ENCODE measurements at regions not wholly inside any gene's neighbourhood (a gene's known extent, or its start where the extent isn't known, plus 50 kb on each side); places are given as distances from the start of the nearest gene placed in this dataset.

DNA sequence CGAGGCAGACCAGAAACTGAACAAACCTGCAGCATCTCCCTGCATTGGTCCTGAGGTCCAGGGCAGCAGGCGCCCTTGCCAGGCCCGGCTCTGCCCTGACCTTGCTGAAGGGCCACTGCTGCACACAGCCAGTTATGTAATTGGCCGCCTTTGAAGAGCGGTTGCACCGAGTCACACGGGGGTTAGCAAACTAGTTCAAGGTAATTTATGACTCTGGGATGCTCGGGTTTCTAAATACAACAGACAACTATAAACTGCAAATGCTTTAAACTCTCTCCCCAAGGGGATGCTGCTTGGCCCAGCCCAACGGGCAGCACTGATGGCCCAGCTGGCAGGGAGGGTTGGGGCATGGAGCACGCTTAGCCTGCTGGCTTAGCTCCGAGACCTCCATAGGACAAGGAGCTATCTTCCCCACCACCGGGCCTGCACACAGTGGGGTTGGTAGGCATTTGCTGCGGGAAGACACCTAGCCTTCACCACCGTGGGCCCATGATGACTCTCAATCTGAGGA is 60.3 kb upstream of the IQSEC1 start:
- no peaks in the 10 kb centered on the region for H3K9me3 ChIP-seq
- H3K4me1 ChIP-seq: no peaks in the 10 kb centered on the region
- TF ChIP-seq, protein P1, sequence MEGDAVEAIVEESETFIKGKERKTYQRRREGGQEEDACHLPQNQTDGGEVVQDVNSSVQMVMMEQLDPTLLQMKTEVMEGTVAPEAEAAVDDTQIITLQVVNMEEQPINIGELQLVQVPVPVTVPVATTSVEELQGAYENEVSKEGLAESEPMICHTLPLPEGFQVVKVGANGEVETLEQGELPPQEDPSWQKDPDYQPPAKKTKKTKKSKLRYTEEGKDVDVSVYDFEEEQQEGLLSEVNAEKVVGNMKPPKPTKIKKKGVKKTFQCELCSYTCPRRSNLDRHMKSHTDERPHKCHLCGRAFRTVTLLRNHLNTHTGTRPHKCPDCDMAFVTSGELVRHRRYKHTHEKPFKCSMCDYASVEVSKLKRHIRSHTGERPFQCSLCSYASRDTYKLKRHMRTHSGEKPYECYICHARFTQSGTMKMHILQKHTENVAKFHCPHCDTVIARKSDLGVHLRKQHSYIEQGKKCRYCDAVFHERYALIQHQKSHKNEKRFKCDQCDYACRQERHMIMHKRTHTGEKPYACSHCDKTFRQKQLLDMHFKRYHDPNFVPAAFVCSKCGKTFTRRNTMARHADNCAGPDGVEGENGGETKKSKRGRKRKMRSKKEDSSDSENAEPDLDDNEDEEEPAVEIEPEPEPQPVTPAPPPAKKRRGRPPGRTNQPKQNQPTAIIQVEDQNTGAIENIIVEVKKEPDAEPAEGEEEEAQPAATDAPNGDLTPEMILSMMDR (IDR thresholded peaks at IDR 0.05): no peak
- H3K36me3 ChIP-seq: no peaks in the 10 kb centered on the region
- no peak overlapping the region for H3K27ac ChIP-seq
- DNase-seq: peak in 1 of 2 donors; percentile 9
- H3K27me3 ChIP-seq: no peaks in the 10 kb centered on the region
- no peak overlapping the region for H3K4me3 ChIP-seq
- intact Hi-C loops (cut with DNase I; ENCODE audit: low total_unique reads): no loop called here

DNA sequence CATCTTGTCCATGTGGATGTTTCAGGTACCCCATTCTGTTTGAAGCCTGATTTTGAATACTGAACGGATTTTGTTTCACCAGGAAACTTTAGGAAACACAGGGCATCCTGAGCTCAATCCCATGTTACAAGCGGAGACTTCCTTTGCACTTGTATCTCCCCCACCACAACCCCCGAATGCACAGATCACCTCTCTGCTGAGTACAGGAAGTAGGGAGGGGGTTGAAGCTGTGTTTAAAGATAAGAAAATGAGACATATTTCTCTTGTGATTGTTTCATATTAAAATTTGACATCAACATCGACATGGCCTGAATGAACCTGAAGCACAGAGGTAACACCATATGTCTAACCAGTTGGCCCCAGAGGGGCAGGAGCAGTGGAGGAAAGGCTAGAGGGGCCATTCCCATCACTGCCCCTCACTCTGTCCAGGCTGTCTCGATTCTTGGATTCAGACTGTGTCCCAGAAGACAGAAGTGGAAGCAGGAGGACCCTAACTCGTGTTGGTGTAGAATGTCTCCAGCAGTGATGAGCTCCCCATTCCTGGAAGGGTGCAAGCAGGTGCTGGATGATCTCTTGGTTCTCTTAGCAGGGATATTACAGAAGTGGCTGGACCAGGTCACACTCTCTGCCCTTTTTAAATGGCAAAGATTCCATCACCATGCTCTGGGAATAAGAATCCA is 59.6 kb upstream of the IQSEC1 start:
- no peak for DNase-seq
- Histone ChIP-seq H3K36me3 (no peaks in the 10 kb centered on the region), H3K9me3 (no peaks in the 10 kb centered on the region), H3K27ac (no peak overlapping the region), H3K4me3 (no peak overlapping the region), H3K4me1 (no peaks in the 10 kb centered on the region), H3K27me3 (no peaks in the 10 kb centered on the region)
- TF ChIP-seq POLR2A (IDR thresholded peaks at IDR 0.05): no peak
- TF ChIP-seq, protein P1 (IDR thresholded peaks at IDR 0.05): no peak
- intact Hi-C loops (cut with DNase I; ENCODE audit: low total_unique reads): no loop called here

DNA sequence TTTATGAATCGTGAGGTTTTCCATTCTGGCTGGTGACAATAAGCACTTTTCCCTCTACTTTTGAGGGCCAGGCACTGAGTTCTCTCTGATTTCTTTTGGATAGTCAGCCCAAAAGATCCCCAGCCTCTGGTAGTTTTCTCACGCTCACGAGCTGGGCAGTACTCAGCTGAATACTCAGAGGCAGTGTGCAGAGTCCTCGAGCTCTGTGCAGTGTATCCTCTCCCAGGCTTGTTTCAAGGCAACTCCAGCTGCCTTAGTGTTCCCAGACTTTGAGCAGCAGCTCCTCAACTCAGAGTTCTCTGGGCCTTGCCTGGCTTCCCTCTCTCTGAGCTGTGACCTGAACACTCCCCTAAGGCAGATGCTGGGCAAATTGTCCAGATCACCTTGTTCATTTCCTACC is 59.1 kb upstream of the IQSEC1 start:
- TF ChIP-seq, protein P1 (IDR thresholded peaks at IDR 0.05): no peak
- no peak for TF ChIP-seq POLR2A (IDR thresholded peaks at IDR 0.05)
- Histone ChIP-seq H3K36me3 (no peaks in the 10 kb centered on the region), H3K9me3 (no peaks in the 10 kb centered on the region), H3K27ac (no peak overlapping the region), H3K4me3 (no peak overlapping the region), H3K27me3 (no peaks in the 10 kb centered on the region), H3K4me1 (no peaks in the 10 kb centered on the region)
- intact Hi-C loops (cut with DNase I; ENCODE audit: low total_unique reads): no loop called here
- no peak for DNase-seq

DNA sequence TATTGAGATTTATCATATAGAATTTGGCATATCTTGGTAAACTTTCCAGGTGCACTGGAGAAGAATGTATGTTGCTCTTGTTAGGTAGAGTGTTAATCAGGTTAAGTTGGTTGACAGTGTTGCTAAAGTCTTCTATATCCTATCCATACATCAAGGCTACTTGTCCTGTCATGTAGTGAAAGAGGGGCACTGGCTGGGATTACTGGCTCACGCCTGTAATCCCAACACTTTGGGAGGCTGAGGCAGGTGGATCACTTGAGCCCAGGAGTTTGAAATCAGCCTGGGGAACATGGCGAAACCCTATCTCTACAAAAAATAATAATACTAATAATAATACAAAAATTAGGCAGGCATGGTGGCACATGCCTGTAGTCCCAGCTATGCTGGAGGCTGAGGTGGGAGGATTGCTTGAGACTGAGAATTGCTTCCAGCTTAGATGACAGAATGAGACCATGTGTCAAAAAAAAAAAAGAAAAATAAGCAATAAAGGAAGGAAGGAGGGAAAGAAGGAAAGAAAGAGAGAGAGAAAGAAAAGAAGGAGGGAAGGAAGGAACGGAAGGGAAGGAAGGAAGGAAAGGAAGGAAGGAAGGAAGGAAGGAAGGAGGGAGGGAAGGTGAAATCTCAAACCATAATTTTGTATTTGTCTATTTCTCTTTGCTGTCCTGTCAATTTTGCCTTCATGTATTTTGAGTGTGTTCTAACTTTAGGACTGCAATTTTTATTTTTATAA is 57.4 kb upstream of the IQSEC1 start:
- H3K4me3 ChIP-seq: no peak overlapping the region
- no peak for TF ChIP-seq POLR2A (IDR thresholded peaks at IDR 0.05)
- TF ChIP-seq, protein P1 (IDR thresholded peaks at IDR 0.05): no peak
- H3K27ac ChIP-seq: no peak overlapping the region
- intact Hi-C loops (cut with DNase I; ENCODE audit: low total_unique reads): no loop called here
- no peak for DNase-seq
- no peaks in the 10 kb centered on the region for H3K36me3 ChIP-seq
- H3K27me3 ChIP-seq: no peaks in the 10 kb centered on the region
- H3K9me3 ChIP-seq: no peaks in the 10 kb centered on the region
- no peaks in the 10 kb centered on the region for H3K4me1 ChIP-seq

All from uterus (tissue), 3 donors.